Vagina (tissue), 2 donors: ENCODE measurements at regions not wholly inside any gene's neighbourhood (a gene's known extent, or its start where the extent isn't known, plus 50 kb on each side); places are given as distances from the start of the nearest gene placed in this dataset.
"Not testable (repeated sequence)": the region's sequence is repeated elsewhere in the genome, so short reads cannot be mapped to it uniquely, and the experiment has no call there.

Experiments
- POLR2A ChIP-seq, 2 donors: fragments of 450-650 bp; IDR thresholded peaks; one replicate each; pipeline ENCODE4 v1.6.1; 2017; ENCODE audit warnings: antibody characterized with exemption in 2 of 2, mild to moderate bottlenecking in 2 of 2, moderate library complexity in 2 of 2
- TF ChIP-seq, protein P1 (sequence below), 3 experiments: fragments of 450-650 bp in 2 of 3; fragments of 200-600 bp in 1 of 3; sonication (generic) in 1 of 3; IDR thresholded peaks; one replicate each; pipeline ENCODE4 v1.5.1; 2017 to 2019; ENCODE audit warnings: antibody characterized with exemption in 3 of 3, mild to moderate bottlenecking in 2 of 3, moderate library complexity in 2 of 3

DNA sequence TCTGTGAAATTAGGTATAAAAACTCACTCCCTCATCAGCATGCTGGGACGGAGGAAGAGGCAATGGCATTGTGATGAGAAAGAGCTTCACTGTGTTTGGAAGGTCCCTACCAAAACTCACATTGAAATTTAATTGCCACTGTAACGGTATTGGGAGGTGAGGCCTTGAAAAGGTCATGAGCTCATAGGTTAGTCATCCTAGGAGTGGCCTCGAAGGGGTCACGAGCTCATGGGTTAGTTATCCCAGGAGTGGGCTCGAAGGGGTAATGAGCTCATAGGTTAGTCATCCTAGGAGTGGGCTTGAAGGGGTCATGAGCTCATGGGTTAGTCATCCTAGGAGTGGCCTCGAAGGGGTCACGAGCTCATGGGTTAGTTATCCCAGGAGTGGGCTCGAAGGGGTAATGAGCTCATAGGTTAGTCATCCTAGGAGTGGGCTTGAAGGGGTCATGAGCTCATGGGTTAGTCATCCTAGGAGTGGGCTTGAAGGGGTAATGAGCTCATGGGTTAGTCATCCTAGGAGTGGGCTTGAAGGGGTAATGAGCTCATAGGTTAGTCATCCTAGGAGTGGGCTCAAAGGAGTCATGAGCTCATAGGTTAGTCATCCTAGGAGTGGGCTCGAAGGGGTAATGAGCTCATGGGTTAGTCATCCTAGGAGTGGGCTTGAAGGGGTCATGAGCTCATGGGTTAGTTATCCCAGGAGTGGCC, 582.7 kb downstream of the GLRX3 start:
- TF ChIP-seq, protein P1, sequence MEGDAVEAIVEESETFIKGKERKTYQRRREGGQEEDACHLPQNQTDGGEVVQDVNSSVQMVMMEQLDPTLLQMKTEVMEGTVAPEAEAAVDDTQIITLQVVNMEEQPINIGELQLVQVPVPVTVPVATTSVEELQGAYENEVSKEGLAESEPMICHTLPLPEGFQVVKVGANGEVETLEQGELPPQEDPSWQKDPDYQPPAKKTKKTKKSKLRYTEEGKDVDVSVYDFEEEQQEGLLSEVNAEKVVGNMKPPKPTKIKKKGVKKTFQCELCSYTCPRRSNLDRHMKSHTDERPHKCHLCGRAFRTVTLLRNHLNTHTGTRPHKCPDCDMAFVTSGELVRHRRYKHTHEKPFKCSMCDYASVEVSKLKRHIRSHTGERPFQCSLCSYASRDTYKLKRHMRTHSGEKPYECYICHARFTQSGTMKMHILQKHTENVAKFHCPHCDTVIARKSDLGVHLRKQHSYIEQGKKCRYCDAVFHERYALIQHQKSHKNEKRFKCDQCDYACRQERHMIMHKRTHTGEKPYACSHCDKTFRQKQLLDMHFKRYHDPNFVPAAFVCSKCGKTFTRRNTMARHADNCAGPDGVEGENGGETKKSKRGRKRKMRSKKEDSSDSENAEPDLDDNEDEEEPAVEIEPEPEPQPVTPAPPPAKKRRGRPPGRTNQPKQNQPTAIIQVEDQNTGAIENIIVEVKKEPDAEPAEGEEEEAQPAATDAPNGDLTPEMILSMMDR (IDR thresholded peaks at IDR 0.05) = not testable (repeated sequence)
- TF ChIP-seq POLR2A (IDR thresholded peaks at IDR 0.05) = not testable (repeated sequence)
